Neural progenitor cell (in vitro differentiated cells): ENCODE measurements at regions not wholly inside any gene's neighbourhood (a gene's known extent, or its start where the extent isn't known, plus 50 kb on each side); places are given as distances from the start of the nearest gene placed in this dataset.

Experiments used
- CTCF ChIP-seq: fragments of 200-600 bp; sonication (generic); IDR thresholded peaks from 2 replicates; pipeline ENCODE4 v1.5.1; 2017; ENCODE audit warnings: antibody characterized with exemption, mild to moderate bottlenecking
- EZH2 ChIP-seq: fragments of 200-600 bp; sonication (generic); IDR thresholded peaks from 2 replicates; pipeline ENCODE4 v1.6.1; 2017; ENCODE audit warnings: antibody characterized with exemption, mild to moderate bottlenecking, moderate library complexity

GRCh38 chr14:35474323-35474722 lies 59.6 kb upstream of the INSM2 start:
- TF ChIP-seq CTCF (no peak), EZH2 (no peak)
